Right lobe of liver (tissue), 4 donors: ENCODE measurements at regions not wholly inside any gene's neighbourhood (a gene's known extent, or its start where the extent isn't known, plus 50 kb on each side); places are given as distances from the start of the nearest gene placed in this dataset.

ENCODE experiments used
- POLR2A ChIP-seq: fragments of 450-650 bp; IDR thresholded peaks from one replicate; pipeline ENCODE4 v1.6.1; 2017; ENCODE audit warnings: antibody characterized with exemption, mild to moderate bottlenecking
- TF ChIP-seq, protein P1 (sequence below), 4 donors: fragments of 200-600 bp in 3 of 4; fragments of 450-650 bp in 1 of 4; IDR thresholded peaks; one replicate each; pipeline versions ENCODE4 v1.5.1 to v1.8.0; 2016 to 2022; ENCODE audit warnings: antibody characterized with exemption in 4 of 4, mild to moderate bottlenecking in 2 of 4
- donor health status: DM: no; HTN: no; CAD: no.
- donor health status: DM: no; HTN: no; CAD: no.
- donor health status: DM: no; HTN: yes; CAD: no.

DNA sequence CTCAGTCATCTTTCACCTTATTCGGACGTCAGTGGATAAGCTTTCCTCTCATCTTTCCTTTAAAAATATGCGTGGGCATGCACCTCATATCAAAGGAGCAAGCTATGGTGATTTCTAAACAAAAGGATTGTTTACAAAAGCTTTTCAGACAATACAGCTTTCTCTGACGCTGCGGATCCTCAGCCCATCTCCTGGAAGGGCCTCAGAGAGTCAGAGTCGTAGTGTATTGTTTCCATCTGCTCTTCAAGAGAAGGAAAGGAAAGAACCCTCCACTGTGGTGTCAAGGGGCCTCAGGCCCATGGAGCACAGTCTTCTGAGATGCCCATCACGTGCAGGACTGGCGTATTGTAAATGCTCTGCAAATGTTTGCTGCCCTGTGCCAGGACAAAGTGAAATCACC is 163.4 kb upstream of the MAP1B start:
- no peak for TF ChIP-seq POLR2A
- TF ChIP-seq, protein P1, sequence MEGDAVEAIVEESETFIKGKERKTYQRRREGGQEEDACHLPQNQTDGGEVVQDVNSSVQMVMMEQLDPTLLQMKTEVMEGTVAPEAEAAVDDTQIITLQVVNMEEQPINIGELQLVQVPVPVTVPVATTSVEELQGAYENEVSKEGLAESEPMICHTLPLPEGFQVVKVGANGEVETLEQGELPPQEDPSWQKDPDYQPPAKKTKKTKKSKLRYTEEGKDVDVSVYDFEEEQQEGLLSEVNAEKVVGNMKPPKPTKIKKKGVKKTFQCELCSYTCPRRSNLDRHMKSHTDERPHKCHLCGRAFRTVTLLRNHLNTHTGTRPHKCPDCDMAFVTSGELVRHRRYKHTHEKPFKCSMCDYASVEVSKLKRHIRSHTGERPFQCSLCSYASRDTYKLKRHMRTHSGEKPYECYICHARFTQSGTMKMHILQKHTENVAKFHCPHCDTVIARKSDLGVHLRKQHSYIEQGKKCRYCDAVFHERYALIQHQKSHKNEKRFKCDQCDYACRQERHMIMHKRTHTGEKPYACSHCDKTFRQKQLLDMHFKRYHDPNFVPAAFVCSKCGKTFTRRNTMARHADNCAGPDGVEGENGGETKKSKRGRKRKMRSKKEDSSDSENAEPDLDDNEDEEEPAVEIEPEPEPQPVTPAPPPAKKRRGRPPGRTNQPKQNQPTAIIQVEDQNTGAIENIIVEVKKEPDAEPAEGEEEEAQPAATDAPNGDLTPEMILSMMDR (IDR thresholded peaks at IDR 0.05) = no peak
